Gastrocnemius medialis (tissue), 4 donors: ENCODE measurements at regions not wholly inside any gene's neighbourhood (a gene's known extent, or its start where the extent isn't known, plus 50 kb on each side); places are given as distances from the start of the nearest gene placed in this dataset.

Experiments
- ATAC-seq, 2 donors: fragments of 150-250 bp; one replicate each; pipeline ENCODE4 v1.9.1; 2016
- DNase-seq, 2 donors: peaks; one replicate each; pipeline ENCODE4 v3.0.0-alpha.2; 2019
- H3K27ac ChIP-seq, 4 donors: fragments of 200-600 bp; sonication (generic); 1 replicate in 1 of 4; 2 replicates in 3 of 4; pipeline ENCODE4 v1.5.1; 2016 to 2018; ENCODE audit warnings: mild to moderate bottlenecking in 2 of 4, moderate library complexity in 1 of 4
- H3K27me3 ChIP-seq, 3 donors: fragments of 200-600 bp; sonication (generic) in 2 of 3; 1 replicate in 1 of 3; 2 replicates in 2 of 3; pipeline versions ENCODE4 v1.5.1 to v1.6.0; 2016 to 2019; ENCODE audit warnings: mild to moderate bottlenecking in 1 of 3, moderate library complexity in 1 of 3
- H3K36me3 ChIP-seq, 2 donors: fragments of 200-600 bp; sonication (generic) in 1 of 2; one replicate each; pipeline ENCODE4 v1.5.1; 2017 to 2018
- H3K4me1 ChIP-seq, 2 donors: fragments of 200-600 bp; sonication (generic) in 1 of 2; one replicate each; pipeline ENCODE4 v1.5.1; 2016 to 2017; ENCODE audit warnings: mild to moderate bottlenecking in 2 of 2
- H3K4me3 ChIP-seq, 4 donors: fragments of 200-600 bp; sonication (generic) in 3 of 4; 1 replicate in 1 of 4; 2 replicates in 3 of 4; pipeline ENCODE4 v1.5.1; 2016 to 2019; ENCODE audit warnings: mild to moderate bottlenecking in 2 of 4
- H3K9me3 ChIP-seq, 3 donors: fragments of 200-600 bp; sonication (generic) in 2 of 3; 1 replicate in 1 of 3; 2 replicates in 2 of 3; pipeline ENCODE4 v1.5.1; 2016 to 2019
- CTCF ChIP-seq, 5 experiments: fragments of 450-650 bp in 3 of 5; fragments of 200-600 bp in 2 of 5; sonication (generic) in 2 of 5; IDR thresholded peaks in 4 of 5; conservative IDR thresholded peaks in 1 of 5; 1 replicate in 4 of 5; 2 replicates in 1 of 5; pipeline ENCODE4 v1.5.1; 2016 to 2019; ENCODE audit warnings: antibody characterized with exemption in 5 of 5, mild to moderate bottlenecking in 3 of 5, moderate library complexity in 3 of 5
- POLR2A ChIP-seq, 2 donors: fragments of 450-650 bp; IDR thresholded peaks; one replicate each; pipeline ENCODE4 v1.6.1; 2017; ENCODE audit warnings: antibody characterized with exemption in 2 of 2, mild to moderate bottlenecking in 2 of 2, moderate library complexity in 2 of 2
- in situ Hi-C, 4 donors: fragments of 200-750 bp; cut with MboI; loops; one replicate each; pipeline versions ENCODE4 v1.15.0 to v1.8.0; 2017; ENCODE audit warnings: low sequenced_read_pairs in 4 of 4
- intact Hi-C: fragments of 100-400 bp; cut with DNase I; formaldehyde crosslinking; loops from one replicate; pipeline ENCODE4 v1.15.1; 2023; ENCODE audit warnings: low total_unique reads

- in situ Hi-C loops, result no loop called here
- no peaks in the 10 kb centered on the region for H3K36me3 ChIP-seq
- intact Hi-C loops, result no loop called here
- H3K4me3 ChIP-seq, result no peak overlapping the region
- H3K27me3 ChIP-seq, result no peaks in the 10 kb centered on the region
- H3K27ac ChIP-seq, result no peak overlapping the region
- no peak for DNase-seq
- no peak for ATAC-seq
- H3K9me3 ChIP-seq, result no peaks in the 10 kb centered on the region
- TF ChIP-seq CTCF (IDR thresholded peaks at IDR 0.05 in 4 of 5, conservative IDR thresholded peaks at IDR 0.05 in 1 of 5) (no peak), POLR2A (IDR thresholded peaks at IDR 0.05) (no peak)
- no peaks in the 10 kb centered on the region for H3K4me1 ChIP-seq
Measured at GRCh38 chr2:83594241-83595120, 864.6 kb downstream of the SUCLG1 start.

- Histone ChIP-seq H3K27ac (no peak overlapping the region), H3K4me1 (no peaks in the 10 kb centered on the region), H3K4me3 (no peak overlapping the region), H3K9me3 (no peaks in the 10 kb centered on the region), H3K27me3 (no peaks in the 10 kb centered on the region), H3K36me3 (no peaks in the 10 kb centered on the region)
- no peak for DNase-seq
- no peak for TF ChIP-seq CTCF (IDR thresholded peaks at IDR 0.05 in 4 of 5, conservative IDR thresholded peaks at IDR 0.05 in 1 of 5)
- TF ChIP-seq POLR2A (IDR thresholded peaks at IDR 0.05), result no peak
- no peak for ATAC-seq
- intact Hi-C loops (no loop called here), in situ Hi-C loops (no loop called here)
Measured at GRCh38 chr2:83587309-83587708, 871.8 kb downstream of the SUCLG1 start.

- Histone ChIP-seq H3K4me1 (no peaks in the 10 kb centered on the region), H3K4me3 (no peak overlapping the region), H3K27me3 (no peaks in the 10 kb centered on the region), H3K27ac (no peak overlapping the region), H3K36me3 (no peaks in the 10 kb centered on the region), H3K9me3 (no peaks in the 10 kb centered on the region)
- no peak for TF ChIP-seq CTCF (IDR thresholded peaks at IDR 0.05 in 4 of 5, conservative IDR thresholded peaks at IDR 0.05 in 1 of 5)
- no peak for TF ChIP-seq POLR2A (IDR thresholded peaks at IDR 0.05)
- DNase-seq (no peak), ATAC-seq (no peak)
- in situ Hi-C loops, result no loop called here
- intact Hi-C loops, result no loop called here
Measured at GRCh38 chr2:83585250-83585649, 873.8 kb downstream of the SUCLG1 start.

- DNase-seq, result no peak
- TF ChIP-seq CTCF (IDR thresholded peaks at IDR 0.05 in 4 of 5, conservative IDR thresholded peaks at IDR 0.05 in 1 of 5), result no peak
- no peak for TF ChIP-seq POLR2A (IDR thresholded peaks at IDR 0.05)
- intact Hi-C loops, result no loop called here
- Histone ChIP-seq H3K4me1 (no peaks in the 10 kb centered on the region), H3K9me3 (no peaks in the 10 kb centered on the region), H3K27me3 (no peaks in the 10 kb centered on the region), H3K27ac (no peak overlapping the region), H3K4me3 (no peak overlapping the region), H3K36me3 (no peaks in the 10 kb centered on the region)
- in situ Hi-C loops, result no loop called here
- ATAC-seq, result no peak
Measured at GRCh38 chr2:83584672-83585071, 874.4 kb downstream of the SUCLG1 start.
